GM06990 (cell line): ENCODE measurements at regions not wholly inside any gene's neighbourhood (a gene's known extent, or its start where the extent isn't known, plus 50 kb on each side); places are given as distances from the start of the nearest gene placed in this dataset.

Source experiments
- DNase-seq: peaks from one replicate; pipeline ENCODE4 v3.0.0-alpha.2; 2011; ENCODE audit not compliant: insufficient read length; ENCODE audit errors: extremely low read depth
- H3K27me3 ChIP-seq: replicated peaks from 2 replicates; pipeline ENCODE4 v1.6.0; 2011; ENCODE audit warnings: low read length; ENCODE audit not compliant: control insufficient read depth, insufficient read depth
- H3K36me3 ChIP-seq: 2 replicates; pipeline ENCODE4 v1.5.1; 2011; ENCODE audit warnings: low read length; ENCODE audit not compliant: control insufficient read depth, insufficient read depth
- H3K4me3 ChIP-seq: replicated peaks from 2 replicates; pipeline ENCODE4 v1.5.1; 2011; ENCODE audit warnings: low read depth, mild to moderate bottlenecking, control low read depth, low read length
- TF ChIP-seq, protein P1 (sequence below): IDR thresholded peaks from 2 replicates; pipeline ENCODE4 v1.5.1; 2011; ENCODE audit warnings: low read length, control low read depth, mild to moderate bottlenecking, inconsistent platforms; ENCODE audit not compliant: insufficient read depth, poor library complexity, severe bottlenecking

DNA sequence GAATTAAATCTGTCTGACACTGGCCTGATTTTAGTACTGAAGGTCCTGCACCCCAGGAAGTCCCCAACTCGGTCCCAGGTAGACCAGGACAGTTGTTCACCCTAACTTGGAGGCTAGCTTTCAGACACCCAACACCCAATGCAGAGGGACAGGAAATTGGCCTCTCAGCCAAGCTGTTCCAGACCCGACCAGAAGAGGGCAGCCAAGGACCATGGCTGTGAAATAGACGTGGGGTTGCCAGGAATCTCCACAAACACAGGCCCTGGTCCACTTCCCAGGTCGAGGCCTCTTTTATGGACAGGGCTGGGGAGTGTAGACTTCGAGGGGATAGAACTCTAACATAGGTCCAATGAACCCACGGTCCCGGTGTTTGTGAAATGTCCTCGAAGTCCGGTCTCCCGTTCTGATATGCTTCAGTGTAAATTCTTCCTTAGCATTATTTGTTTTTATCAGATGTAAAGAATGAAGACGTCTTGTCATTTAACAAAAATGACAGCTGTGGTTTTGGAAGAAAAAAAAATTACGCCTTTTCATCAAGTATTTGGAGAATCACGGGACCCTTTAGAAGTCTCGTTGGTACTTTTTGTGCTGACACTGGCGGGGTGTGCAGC, 260.3 kb upstream of the ADAMTS16 start:
- TF ChIP-seq, protein P1, sequence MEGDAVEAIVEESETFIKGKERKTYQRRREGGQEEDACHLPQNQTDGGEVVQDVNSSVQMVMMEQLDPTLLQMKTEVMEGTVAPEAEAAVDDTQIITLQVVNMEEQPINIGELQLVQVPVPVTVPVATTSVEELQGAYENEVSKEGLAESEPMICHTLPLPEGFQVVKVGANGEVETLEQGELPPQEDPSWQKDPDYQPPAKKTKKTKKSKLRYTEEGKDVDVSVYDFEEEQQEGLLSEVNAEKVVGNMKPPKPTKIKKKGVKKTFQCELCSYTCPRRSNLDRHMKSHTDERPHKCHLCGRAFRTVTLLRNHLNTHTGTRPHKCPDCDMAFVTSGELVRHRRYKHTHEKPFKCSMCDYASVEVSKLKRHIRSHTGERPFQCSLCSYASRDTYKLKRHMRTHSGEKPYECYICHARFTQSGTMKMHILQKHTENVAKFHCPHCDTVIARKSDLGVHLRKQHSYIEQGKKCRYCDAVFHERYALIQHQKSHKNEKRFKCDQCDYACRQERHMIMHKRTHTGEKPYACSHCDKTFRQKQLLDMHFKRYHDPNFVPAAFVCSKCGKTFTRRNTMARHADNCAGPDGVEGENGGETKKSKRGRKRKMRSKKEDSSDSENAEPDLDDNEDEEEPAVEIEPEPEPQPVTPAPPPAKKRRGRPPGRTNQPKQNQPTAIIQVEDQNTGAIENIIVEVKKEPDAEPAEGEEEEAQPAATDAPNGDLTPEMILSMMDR = peak; percentile 96
- H3K27me3 ChIP-seq = no peaks in the 10 kb centered on the region; the same call in 1 of the 2 replicates
- peak; percentile 13 for DNase-seq

DNA sequence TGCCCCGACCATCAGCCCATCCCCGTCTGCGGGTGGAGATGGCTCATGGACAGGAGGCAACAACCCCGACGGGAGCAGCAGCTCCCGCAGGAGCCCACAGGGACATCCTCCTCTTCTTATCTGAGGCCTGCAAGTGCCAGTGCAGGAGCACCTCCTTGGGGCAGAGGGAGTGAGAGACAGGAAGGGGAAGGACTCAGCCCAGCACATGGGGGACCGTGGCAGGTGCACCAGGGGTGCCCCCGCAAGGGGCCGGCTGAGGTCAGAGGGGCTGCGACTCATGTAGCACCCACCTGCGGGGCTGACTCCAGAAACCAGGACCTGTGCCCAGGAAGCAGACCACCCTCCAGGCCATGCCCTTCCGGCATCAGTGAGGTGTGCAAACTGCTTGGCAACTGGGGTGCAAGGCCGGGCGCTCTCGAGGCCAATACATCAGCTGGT, 259.8 kb upstream of the ADAMTS16 start:
- H3K36me3 ChIP-seq = no peaks in the 10 kb centered on the region
- no peak for DNase-seq
- H3K4me3 ChIP-seq = no peak overlapping the region
- TF ChIP-seq, protein P1 = no peak
- H3K27me3 ChIP-seq = no peaks in the 10 kb centered on the region; the same call in 1 of the 2 replicates

More for the DNA sequence above, 260.3 kb upstream of the ADAMTS16 start:
- Histone ChIP-seq H3K36me3 (no peaks in the 10 kb centered on the region), H3K4me3 (no peak overlapping the region)

DNA sequence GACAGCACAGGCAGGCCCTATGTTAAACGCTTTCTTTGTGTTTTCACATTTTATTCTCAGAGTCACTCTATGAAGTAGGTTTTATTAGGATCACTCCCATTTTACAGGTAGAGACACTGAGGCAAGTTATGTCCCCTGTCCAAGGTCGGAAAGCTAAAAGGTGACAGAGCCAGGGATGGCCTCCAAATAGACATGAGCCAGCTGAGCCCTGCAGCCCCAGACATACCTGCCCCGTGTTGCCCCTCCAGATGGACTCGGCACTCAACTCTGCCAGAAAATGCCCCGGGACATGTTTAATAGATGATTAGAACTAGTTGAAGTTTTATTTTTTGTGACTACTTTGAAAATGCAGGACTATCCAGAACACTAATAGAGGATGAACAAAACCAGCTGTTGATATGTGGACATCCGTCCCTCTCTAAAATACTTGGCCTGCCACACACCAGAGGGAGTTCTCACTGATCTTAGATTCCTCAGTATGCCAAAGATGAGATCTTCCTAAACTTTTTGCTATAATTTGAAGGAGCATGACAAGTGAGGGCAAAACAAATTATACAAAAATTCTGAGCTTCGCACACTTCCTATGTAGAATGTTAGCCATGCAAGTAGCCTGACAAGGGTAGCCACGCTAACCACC, 258.6 kb upstream of the ADAMTS16 start:
- no peaks in the 10 kb centered on the region for H3K36me3 ChIP-seq
- H3K4me3 ChIP-seq = no peak overlapping the region
- TF ChIP-seq, protein P1 = no peak
- no peaks in the 10 kb centered on the region; the same call in 1 of the 2 replicates for H3K27me3 ChIP-seq
- DNase-seq = no peak

DNA sequence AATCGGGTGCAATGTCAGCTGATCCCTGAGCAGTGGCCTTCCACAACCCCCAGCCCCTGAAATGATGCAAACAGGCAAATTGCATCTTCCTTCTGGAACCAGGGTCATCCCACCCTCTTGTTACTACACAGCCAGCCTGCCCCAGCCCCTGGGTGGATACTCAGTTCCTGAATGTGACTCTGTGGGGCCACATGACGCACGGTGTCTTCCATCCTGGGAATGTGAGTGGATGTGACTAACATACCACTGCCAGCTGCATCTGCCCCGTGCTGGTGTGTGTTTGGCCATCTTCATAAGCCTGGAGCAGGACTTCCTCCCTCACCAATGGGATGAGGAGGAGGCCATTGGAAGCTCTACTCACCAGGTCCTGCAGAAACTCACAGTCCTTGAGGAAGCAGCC, 257.9 kb upstream of the ADAMTS16 start:
- H3K36me3 ChIP-seq = no peaks in the 10 kb centered on the region
- no peak overlapping the region for H3K4me3 ChIP-seq
- no peaks in the 10 kb centered on the region; the same call in 1 of the 2 replicates for H3K27me3 ChIP-seq
- TF ChIP-seq, protein P1 = no peak
- no peak for DNase-seq

DNA sequence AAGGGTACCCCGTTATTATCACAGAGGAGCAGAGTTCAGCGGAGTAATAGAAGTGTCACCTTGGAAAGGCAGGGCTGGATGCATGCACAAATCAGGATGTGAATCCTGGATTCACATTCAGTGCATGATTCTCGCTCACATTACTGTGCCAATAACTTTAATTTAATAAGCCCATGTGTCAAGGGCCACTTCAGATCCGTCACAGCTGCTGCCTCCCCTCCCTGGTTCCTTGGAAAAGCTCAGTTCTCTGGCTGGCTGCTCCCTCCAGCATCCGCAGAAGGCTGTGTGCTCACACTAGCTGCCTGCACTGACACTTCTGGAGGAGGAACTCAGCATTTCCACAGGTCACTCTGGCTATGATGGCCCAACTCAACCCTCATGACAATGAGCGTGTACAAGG, 256.8 kb upstream of the ADAMTS16 start:
- no peak for DNase-seq
- Histone ChIP-seq H3K27me3 (no peaks in the 10 kb centered on the region; the same call in 1 of the 2 replicates), H3K4me3 (no peak overlapping the region), H3K36me3 (no peaks in the 10 kb centered on the region)
- TF ChIP-seq, protein P1 = no peak
